Rectal smooth muscle tissue (tissue), 1 donor: ENCODE measurements at regions not wholly inside any gene's neighbourhood (a gene's known extent, or its start where the extent isn't known, plus 50 kb on each side); places are given as distances from the start of the nearest gene placed in this dataset.

Experiments
- H3K27ac ChIP-seq: one replicate; pipeline ENCODE4 v1.7.0; 2013; ENCODE audit warnings: low read depth, low read length, inconsistent platforms
- H3K27me3 ChIP-seq: one replicate; pipeline ENCODE4 v1.7.0; 2013; ENCODE audit warnings: low read length; ENCODE audit not compliant: control insufficient read depth, insufficient read depth
- H3K36me3 ChIP-seq: one replicate; pipeline ENCODE4 v1.7.0; 2013; ENCODE audit warnings: low read length; ENCODE audit not compliant: control insufficient read depth, insufficient read depth
- H3K4me1 ChIP-seq: one replicate; pipeline ENCODE4 v1.7.0; 2013; ENCODE audit warnings: low read length; ENCODE audit not compliant: control insufficient read depth, insufficient read depth
- H3K4me3 ChIP-seq: one replicate; pipeline ENCODE4 v1.7.0; 2013; ENCODE audit warnings: low read length
- H3K9ac ChIP-seq: one replicate; pipeline ENCODE4 v1.7.0; 2013; ENCODE audit warnings: low read length

DNA sequence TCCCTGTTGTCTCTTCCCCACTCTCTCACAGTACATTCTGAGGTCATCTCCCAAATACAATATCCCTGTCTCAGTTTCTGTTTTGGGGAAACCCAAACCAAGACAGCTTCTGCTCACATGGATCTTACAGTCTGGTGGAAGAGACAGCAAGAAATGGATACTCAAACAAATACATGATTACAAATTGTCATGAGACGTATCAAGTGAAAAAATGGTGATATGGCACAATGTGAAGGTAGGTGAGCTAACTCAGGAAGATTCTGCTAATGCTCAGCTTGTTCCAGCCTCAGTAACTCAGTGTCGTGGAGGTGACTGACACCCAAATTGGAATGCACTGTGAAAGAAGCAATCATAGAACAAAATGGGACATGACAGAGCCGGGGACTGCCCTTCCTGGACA is 68.3 kb downstream of the CHST1 start:
- Histone ChIP-seq H3K4me1 (no peaks in the 10 kb centered on the region), H3K4me3 (no peak overlapping the region), H3K27ac (no peak overlapping the region), H3K36me3 (no peaks in the 10 kb centered on the region), H3K9ac (no peak overlapping the region), H3K27me3 (peaks cover 2% of the 10 kb centered on the region)

DNA sequence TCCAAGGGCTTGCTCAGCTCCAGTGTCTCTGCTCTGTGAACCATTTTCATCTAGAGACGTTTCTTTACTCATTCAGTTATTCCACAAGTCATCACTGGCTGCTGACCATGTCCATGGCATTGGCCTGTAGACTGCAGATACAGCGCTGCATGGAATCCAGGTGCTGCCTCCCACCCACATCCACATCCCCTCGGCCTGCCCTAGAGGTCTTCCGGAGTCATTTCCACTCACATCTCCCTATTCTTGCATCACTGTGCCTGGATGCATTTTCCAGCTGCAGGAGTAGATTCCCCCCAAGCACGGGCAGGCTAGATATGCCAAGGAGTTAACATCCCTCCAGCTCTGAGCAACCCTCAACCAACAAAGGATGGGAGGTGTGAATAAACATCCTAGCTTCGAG is 68.9 kb downstream of the CHST1 start:
- Histone ChIP-seq H3K9ac (no peak overlapping the region), H3K27ac (no peak overlapping the region), H3K36me3 (no peaks in the 10 kb centered on the region), H3K4me1 (no peaks in the 10 kb centered on the region), H3K27me3 (peaks cover 2% of the 10 kb centered on the region), H3K4me3 (no peak overlapping the region)

DNA sequence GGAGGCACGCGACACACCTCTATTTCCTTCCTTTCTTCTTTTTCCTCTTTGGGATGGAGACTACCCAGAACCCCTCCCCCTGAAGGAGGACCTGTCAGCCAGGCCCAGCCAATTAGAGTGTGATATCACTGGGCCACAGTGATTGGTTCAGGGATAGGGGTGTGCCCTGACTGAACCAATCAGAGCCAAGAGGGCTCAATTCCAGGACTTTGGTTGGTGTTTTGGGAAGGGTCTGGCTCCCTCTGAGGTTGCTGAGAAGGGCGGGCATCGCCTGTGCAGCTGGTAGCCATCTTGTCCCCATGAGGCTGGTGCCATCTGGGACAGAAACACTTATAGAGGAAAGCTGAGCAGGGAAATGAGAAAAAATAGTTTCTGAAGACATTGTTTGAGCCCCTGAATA is 71.4 kb downstream of the CHST1 start:
- H3K36me3 ChIP-seq, result no peaks in the 10 kb centered on the region
- H3K4me1 ChIP-seq, result no peaks in the 10 kb centered on the region
- H3K27ac ChIP-seq, result no peak overlapping the region
- no peak overlapping the region for H3K9ac ChIP-seq
- peaks cover 2% of the 10 kb centered on the region for H3K27me3 ChIP-seq
- H3K4me3 ChIP-seq, result no peak overlapping the region

DNA sequence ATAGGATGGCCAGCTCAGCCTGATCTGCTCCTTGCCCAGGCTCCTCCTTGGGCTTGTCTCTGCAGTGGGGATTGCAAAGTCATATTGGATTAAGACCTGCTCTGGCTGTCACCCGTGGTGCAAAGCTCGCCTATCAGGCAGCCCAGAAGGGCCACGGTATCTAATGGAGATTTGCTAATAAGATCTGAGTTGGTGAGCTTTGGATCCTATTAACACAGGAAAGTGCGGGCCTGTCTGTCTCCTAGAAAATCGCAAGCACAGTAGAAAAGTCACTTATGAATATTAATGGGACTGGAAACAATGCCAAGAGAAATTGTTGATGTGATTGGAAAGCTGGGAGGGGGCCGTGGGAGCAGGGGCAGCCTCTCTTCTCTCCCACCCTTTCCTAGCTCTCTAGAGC is 72.8 kb downstream of the CHST1 start:
- H3K36me3 ChIP-seq, result no peaks in the 10 kb centered on the region
- H3K4me3 ChIP-seq, result no peak overlapping the region
- H3K9ac ChIP-seq, result no peak overlapping the region
- no peaks in the 10 kb centered on the region for H3K4me1 ChIP-seq
- no peak overlapping the region for H3K27ac ChIP-seq
- peaks cover 2% of the 10 kb centered on the region for H3K27me3 ChIP-seq

DNA sequence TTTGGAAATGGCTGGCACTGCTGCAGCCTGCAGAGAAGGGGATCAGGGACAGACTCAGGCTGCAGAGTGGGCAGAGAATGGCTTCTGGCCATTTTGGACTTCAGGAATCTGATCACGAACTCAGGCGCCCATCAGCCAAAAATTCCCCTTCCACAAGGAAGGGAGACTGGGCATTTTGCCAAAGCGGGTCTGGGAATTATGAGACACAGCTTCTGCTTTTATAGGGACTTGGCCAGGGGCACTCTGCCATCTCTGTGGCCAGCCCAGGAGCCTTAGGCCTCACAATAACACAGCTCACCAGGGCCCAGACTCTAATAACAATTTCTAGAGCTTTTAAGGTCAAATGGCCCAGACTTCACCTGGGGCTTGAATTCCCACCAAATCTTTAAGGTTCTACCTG is 74.7 kb downstream of the CHST1 start:
- Histone ChIP-seq H3K27ac (no peak overlapping the region), H3K4me1 (no peaks in the 10 kb centered on the region), H3K36me3 (no peaks in the 10 kb centered on the region), H3K4me3 (no peak overlapping the region), H3K9ac (no peak overlapping the region), H3K27me3 (no peaks in the 10 kb centered on the region)

DNA sequence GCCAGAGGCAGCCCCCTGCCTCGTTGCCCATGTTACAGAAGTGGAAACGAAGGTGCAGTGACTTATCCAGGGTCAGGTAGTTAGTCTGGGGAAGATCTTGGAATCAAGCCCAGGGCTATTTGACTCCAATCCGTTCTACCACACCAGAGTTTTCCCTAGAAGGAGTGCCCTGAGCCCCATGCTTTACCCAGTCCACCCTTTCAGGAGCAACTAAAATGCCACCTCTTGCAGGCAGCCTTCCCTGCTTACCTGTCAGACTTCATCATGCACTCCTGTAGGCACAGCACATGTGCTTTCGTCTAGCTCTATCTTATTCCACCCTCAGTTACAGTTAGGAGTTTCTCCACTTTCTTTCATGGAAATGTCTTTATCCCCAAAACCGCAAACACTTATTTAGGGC is 80.2 kb downstream of the CHST1 start:
- Histone ChIP-seq H3K27me3 (no peaks in the 10 kb centered on the region), H3K27ac (no peak overlapping the region), H3K4me3 (no peak overlapping the region), H3K4me1 (no peaks in the 10 kb centered on the region), H3K36me3 (no peaks in the 10 kb centered on the region), H3K9ac (no peak overlapping the region)

DNA sequence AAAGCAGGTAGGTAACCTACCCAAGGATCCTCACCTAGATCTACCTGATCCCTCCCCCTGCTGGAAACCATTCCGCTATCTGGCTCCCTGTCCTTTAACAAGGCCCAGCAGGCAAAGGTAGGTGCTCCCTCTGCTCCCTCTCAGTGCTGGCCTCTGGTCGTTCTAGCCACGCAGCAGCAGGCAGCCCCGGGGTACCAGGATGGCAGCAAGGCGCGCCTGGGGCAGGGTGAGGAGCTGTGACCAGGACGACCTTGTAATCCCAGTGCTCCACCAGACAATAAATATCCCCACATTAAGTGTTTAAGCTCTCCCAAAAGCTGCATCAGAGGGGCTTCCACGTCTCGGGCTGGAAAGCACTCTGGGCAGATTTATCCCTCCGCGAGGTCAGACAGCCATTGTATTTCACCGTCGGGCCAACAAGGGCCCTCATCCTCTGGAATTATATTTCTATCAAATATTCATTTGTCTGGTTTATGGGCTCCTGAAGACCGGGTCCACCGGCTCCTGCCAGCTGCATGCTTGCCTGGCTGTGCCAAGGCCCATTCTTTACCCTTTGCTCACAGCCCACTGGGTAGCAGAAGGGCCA is 81.3 kb downstream of the CHST1 start:
- no peak overlapping the region for H3K4me3 ChIP-seq
- H3K27ac ChIP-seq, result no peak overlapping the region
- H3K9ac ChIP-seq, result no peak overlapping the region
- H3K4me1 ChIP-seq, result no peaks in the 10 kb centered on the region
- no peaks in the 10 kb centered on the region for H3K27me3 ChIP-seq
- H3K36me3 ChIP-seq, result no peaks in the 10 kb centered on the region

DNA sequence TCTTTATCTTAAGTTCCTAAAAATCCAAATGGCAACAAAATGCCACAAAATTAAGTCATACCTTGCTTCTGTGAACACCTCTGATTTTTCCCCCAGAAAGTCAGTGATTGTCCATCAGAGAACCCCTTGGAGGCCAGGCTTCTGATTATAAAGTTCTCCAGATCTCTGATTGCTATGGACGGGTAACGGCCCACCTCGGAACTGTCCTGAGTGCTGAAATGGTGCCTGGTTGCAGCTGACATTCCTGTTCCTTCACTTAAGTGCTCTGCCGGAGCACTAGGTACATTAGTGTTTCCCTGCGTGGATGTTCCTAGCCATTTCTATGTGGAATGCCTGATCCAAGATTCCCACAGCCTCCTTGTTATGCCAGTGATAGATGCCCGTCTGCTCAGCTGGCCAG is 85.0 kb downstream of the CHST1 start:
- no peak overlapping the region for H3K4me3 ChIP-seq
- H3K36me3 ChIP-seq, result no peaks in the 10 kb centered on the region
- no peak overlapping the region for H3K27ac ChIP-seq
- H3K27me3 ChIP-seq, result no peaks in the 10 kb centered on the region
- no peaks in the 10 kb centered on the region for H3K4me1 ChIP-seq
- no peak overlapping the region for H3K9ac ChIP-seq

DNA sequence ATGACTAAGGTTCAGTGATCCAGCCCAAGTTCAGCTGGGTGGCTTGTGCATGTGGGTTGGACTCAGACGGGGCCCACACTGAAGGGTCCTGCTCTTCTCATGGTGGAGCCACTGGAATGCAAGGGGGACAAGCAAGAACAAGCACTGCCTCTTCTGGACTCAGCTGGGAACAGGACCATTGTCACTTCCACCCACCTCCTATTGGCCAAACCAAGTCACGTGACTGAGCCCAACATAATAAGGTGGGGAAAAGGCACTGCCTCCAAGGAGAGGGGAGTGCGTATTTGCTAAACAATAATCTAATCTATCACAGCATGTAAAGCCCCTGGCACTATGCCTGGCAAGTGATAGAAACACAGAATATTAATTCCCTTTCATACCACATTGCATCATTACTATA is 87.1 kb downstream of the CHST1 start:
- Histone ChIP-seq H3K4me3 (no peak overlapping the region), H3K36me3 (no peaks in the 10 kb centered on the region), H3K27me3 (no peaks in the 10 kb centered on the region), H3K27ac (no peak overlapping the region), H3K9ac (no peak overlapping the region), H3K4me1 (no peaks in the 10 kb centered on the region)

DNA sequence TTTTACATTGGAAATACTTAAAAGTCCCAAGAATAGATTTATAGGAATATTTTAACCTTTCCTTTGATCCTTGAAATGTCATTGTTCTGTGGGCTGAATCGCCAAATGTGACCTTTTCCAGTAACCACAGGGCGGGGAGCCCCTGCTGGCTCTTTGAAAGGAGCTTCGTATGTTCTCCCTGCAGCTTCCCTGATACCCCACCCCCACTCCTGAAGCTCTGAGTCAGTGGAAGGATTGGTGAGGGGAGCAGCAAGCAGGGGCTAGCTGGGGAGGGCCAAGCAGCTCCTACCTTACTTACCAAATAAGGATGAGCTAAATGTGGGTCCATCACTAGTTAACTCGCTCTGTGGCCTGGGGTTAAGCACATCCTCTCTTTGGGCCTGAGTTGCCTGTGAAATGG is 87.7 kb downstream of the CHST1 start:
- H3K27ac ChIP-seq, result no peak overlapping the region
- H3K4me3 ChIP-seq, result no peak overlapping the region
- H3K27me3 ChIP-seq, result no peaks in the 10 kb centered on the region
- no peak overlapping the region for H3K9ac ChIP-seq
- no peaks in the 10 kb centered on the region for H3K36me3 ChIP-seq
- H3K4me1 ChIP-seq, result no peaks in the 10 kb centered on the region

DNA sequence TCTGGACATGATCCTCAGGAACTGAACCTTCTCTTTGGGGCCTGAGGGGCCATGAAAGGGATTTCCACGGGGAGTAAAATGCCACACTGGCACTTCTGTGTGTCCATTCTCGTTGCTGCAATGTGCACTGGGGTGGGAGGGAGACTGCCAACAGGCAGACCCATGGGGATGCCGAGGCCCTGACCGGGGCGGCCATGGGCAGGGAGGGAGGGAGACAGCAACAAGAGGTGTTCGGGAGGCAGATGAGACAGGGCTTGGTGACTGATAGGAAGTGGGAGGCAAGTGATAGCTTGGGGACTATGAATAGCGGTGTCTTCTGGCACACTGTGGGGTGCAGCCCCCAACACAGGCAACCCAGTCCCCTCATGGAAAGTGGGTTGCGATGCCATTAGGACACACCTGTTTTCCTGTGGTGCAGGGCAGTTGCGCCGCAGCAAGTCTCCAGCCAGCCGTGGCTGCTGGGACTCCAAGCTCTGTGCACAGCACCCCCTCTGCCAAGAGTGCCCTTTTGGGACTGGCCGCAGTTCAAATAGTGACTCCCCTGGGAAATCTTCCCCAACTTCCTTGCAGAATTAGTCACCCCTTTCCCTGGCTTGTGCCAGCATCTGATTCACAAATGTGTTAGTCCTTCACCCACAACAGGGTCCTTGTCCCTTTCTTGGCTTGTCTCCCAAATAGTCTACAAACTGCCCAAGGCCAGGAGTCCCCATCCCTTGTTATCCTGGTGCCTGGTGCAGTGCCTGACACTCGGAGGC is 88.8 kb downstream of the CHST1 start:
- Histone ChIP-seq H3K4me3 (no peak overlapping the region), H3K9ac (no peak overlapping the region), H3K27me3 (no peaks in the 10 kb centered on the region), H3K4me1 (no peaks in the 10 kb centered on the region), H3K27ac (no peak overlapping the region), H3K36me3 (no peaks in the 10 kb centered on the region)

DNA sequence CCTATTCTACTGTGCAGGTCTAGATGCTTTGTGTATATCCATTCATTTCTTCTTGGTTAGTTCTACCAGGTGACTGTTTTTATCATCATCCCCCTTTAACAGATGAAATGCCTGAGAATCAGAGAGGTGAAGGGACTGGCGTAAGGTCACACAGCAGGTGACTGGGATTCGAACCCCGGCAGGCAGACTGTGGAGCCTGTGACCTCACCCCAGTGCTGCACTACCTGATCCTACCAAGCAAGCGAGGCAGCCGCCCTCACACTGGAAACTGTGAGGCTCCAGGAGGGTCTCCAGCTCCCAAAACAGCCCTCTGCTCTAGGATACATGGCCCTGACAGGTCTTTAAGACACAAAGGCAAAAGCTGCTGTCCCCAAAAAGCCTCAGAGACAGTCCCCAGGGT is 91.7 kb downstream of the CHST1 start:
- Histone ChIP-seq H3K4me3 (no peak overlapping the region), H3K36me3 (no peaks in the 10 kb centered on the region), H3K27me3 (no peaks in the 10 kb centered on the region), H3K27ac (no peak overlapping the region), H3K4me1 (no peaks in the 10 kb centered on the region), H3K9ac (no peak overlapping the region)
